Activated naive CD4-positive, alpha-beta T cell treated with anti-CD3 and anti-CD28 coated beads for 36 hours (primary cell): ENCODE measurements at regions not wholly inside any gene's neighbourhood (a gene's known extent, or its start where the extent isn't known, plus 50 kb on each side); places are given as distances from the start of the nearest gene placed in this dataset.
"Not testable (repeated sequence)": the region's sequence is repeated elsewhere in the genome, so short reads cannot be mapped to it uniquely, and the experiment has no call there.

ENCODE experiments used
- CTCF ChIA-PET: fragments of 350-600 bp; sonication (Branson Sonifier 250); formaldehyde crosslinking; loops from one replicate; lab custom pipeline; 2021; ENCODE audit warnings: antibody characterized with exemption; lab: Charles Lee
- DNase-seq: peaks from one replicate; pipeline ENCODE4 v3.0.0-alpha.2; 2020
- H3K27ac Mint-ChIP-seq: one replicate; pipeline ENCODE4 v1.8.0; 2021; ENCODE audit warnings: mild to moderate bottlenecking, mixed read lengths
- H3K27me3 Mint-ChIP-seq: one replicate; pipeline ENCODE4 v1.8.0; 2021; ENCODE audit warnings: low read depth, mixed read lengths
- H3K36me3 Mint-ChIP-seq: one replicate; pipeline ENCODE4 v1.8.0; 2021; ENCODE audit warnings: low read depth, mixed read lengths
- H3K4me1 Mint-ChIP-seq: one replicate; pipeline ENCODE4 v1.8.0; 2021; ENCODE audit warnings: low read depth, mixed read lengths
- H3K4me3 Mint-ChIP-seq: one replicate; pipeline ENCODE4 v1.8.0; 2021; ENCODE audit warnings: mild to moderate bottlenecking, moderate library complexity, mixed read lengths
- H3K9me3 Mint-ChIP-seq: one replicate; pipeline ENCODE4 v1.8.0; 2021; ENCODE audit warnings: mixed read lengths
- intact Hi-C: fragments of 100-400 bp; cut with micrococcal nuclease; formaldehyde crosslinking; loops from one replicate; pipeline ENCODE4 v1.15.1; 2023

GRCh38 chr2:75870133-75870532 lies 159.4 kb upstream of the GCFC2 start:
- CTCF ChIA-PET = interaction anchor here (0.6 to 1.2 kb wide), 2 partner anchors 27 to 1077 kb away, joined by 3 read pairs; no protein-coding TSS in a partner anchor

GRCh38 chr2:75865702-75866101 lies 155.0 kb upstream of the GCFC2 start:
- no peak for DNase-seq
- Mint-ChIP-seq H3K4me1 (no peaks in the 10 kb centered on the region), H3K9me3 (no peaks in the 10 kb centered on the region), H3K36me3 (no peaks in the 10 kb centered on the region), H3K27me3 (peaks cover 5% of the 10 kb centered on the region), H3K27ac (no peak overlapping the region), H3K4me3 (no peak overlapping the region)
- CTCF ChIA-PET = no interaction called here
- intact Hi-C loops = no loop called here

More at GRCh38 chr2:75870133-75870532, 159.4 kb upstream of the GCFC2 start:
- H3K27ac Mint-ChIP-seq = no peak overlapping the region
- intact Hi-C loops = no loop called here
- no peaks in the 10 kb centered on the region for H3K36me3 Mint-ChIP-seq
- no peaks in the 10 kb centered on the region for H3K9me3 Mint-ChIP-seq
- H3K4me3 Mint-ChIP-seq = no peak overlapping the region
- H3K27me3 Mint-ChIP-seq = peaks cover 2% of the 10 kb centered on the region
- DNase-seq = no peak
- no peaks in the 10 kb centered on the region for H3K4me1 Mint-ChIP-seq

DNA sequence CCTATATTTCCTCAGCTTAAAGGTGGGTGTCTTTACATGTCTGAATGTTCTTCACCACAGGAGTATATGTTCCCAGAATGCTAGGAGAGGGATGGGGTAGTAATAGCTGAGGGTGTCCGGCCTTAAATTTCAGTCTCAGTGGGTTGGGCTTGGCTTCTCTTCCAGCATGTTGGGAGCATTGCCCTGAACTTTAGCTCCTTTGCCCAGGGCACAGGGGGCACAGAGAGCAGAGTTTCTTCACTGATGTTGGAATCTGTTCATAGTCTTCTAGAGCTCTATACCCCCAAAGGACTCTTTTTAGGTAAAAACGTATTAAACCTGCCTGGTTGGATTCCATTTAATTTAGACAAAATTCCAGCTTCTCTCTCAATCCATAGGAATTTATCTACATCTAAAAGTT lies 154.4 kb upstream of the GCFC2 start:
- H3K27me3 Mint-ChIP-seq = peaks cover 5% of the 10 kb centered on the region
- H3K36me3 Mint-ChIP-seq = no peaks in the 10 kb centered on the region
- H3K27ac Mint-ChIP-seq = no peak overlapping the region
- intact Hi-C loops = no loop called here
- DNase-seq = no peak
- H3K9me3 Mint-ChIP-seq = no peaks in the 10 kb centered on the region
- no peaks in the 10 kb centered on the region for H3K4me1 Mint-ChIP-seq
- no peak overlapping the region for H3K4me3 Mint-ChIP-seq
- CTCF ChIA-PET = no interaction called here

DNA sequence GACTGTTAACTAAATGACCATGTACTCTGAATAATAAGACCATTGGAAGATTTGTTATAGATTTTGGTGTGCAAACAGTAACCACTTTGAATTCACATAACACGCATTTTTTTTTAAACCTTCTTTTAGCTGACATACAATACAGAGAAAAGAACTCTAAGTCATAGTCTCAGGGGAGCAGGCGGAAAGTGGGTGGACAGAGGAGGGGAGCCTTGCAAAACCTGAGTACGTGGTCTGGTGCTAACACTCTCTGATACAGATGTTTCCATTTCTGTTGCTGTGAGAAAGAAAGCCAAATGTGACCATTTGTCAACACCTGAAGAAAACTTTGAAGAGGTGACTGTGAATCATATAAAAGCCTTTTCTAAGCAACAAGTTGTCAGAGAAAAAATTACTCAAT lies 151.8 kb upstream of the GCFC2 start:
- CTCF ChIA-PET = no interaction called here
- no peak overlapping the region for H3K27ac Mint-ChIP-seq
- H3K27me3 Mint-ChIP-seq = peaks cover 5% of the 10 kb centered on the region
- H3K4me1 Mint-ChIP-seq = no peaks in the 10 kb centered on the region
- no peak overlapping the region for H3K4me3 Mint-ChIP-seq
- no peak for DNase-seq
- no peaks in the 10 kb centered on the region for H3K9me3 Mint-ChIP-seq
- intact Hi-C loops = no loop called here
- H3K36me3 Mint-ChIP-seq = no peaks in the 10 kb centered on the region

DNA sequence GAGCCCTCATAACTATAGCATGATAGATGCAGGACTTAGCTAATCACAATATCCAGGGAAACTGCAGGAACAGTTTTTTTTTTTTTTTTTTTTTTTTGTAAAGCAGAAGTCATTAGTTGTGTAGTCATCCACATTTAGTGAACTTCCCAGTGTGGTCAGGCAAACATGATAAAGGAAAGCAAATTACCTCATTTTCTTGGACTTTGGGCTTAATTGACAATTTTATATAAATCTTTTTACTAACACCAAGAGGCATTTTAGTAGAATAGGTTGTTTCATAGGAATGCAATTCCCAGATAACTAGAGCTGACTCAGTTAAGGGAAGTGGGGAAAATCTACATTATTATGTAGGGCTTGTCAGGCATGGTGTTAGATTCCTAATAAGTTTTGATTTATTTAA lies 142.7 kb upstream of the GCFC2 start:
- CTCF ChIA-PET = no interaction called here
- intact Hi-C loops = no loop called here
- no peak for DNase-seq
- Mint-ChIP-seq H3K4me3 (no peak overlapping the region), H3K4me1 (no peaks in the 10 kb centered on the region), H3K36me3 (no peaks in the 10 kb centered on the region), H3K9me3 (peaks cover 15% of the 10 kb centered on the region), H3K27me3 (peaks cover 10% of the 10 kb centered on the region), H3K27ac (no peak overlapping the region)

- Mint-ChIP-seq H3K4me1 (no peaks in the 10 kb centered on the region), H3K4me3 (no peak overlapping the region), H3K27me3 (peaks cover 10% of the 10 kb centered on the region), H3K27ac (no peak overlapping the region), H3K9me3 (peaks cover 15% of the 10 kb centered on the region), H3K36me3 (no peaks in the 10 kb centered on the region)
- CTCF ChIA-PET = no interaction called here
- no peak for DNase-seq
- intact Hi-C loops = no loop called here
These were observed 141.9 kb upstream of the GCFC2 start for GRCh38 chr2:75852639-75853038.

- Mint-ChIP-seq H3K9me3 (no peaks in the 10 kb centered on the region), H3K27me3 (peaks cover 3% of the 10 kb centered on the region), H3K4me1 (no peaks in the 10 kb centered on the region), H3K27ac (no peak overlapping the region), H3K36me3 (no peaks in the 10 kb centered on the region), H3K4me3 (no peak overlapping the region)
- DNase-seq = no peak
- intact Hi-C loops = no loop called here
- CTCF ChIA-PET = no interaction called here
These were observed 136.0 kb upstream of the GCFC2 start for GRCh38 chr2:75846683-75847190.

DNA sequence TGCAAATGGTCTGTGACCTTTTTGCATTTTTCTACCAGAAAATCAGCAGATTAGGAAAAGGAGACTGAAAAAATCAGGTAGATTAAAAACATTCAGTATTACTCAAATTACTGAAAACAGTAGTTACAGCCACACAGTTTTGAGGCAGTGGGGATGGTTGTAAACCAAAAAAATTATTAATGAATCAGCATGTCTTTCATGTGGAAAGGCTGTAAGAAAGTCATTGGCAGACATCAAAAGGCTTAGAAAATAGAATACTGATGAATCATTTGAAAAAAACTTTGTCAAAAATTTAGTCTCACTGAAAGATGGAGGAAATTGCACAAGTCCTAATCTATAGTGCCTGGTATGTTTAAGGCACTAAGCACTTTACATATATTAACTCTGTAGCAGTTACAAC lies 133.9 kb upstream of the GCFC2 start:
- intact Hi-C loops = no loop called here
- CTCF ChIA-PET = no interaction called here
- Mint-ChIP-seq H3K4me1 (no peaks in the 10 kb centered on the region), H3K27ac (no peak overlapping the region), H3K27me3 (peaks cover 3% of the 10 kb centered on the region), H3K36me3 (no peaks in the 10 kb centered on the region), H3K9me3 (no peaks in the 10 kb centered on the region), H3K4me3 (no peak overlapping the region)
- DNase-seq = no peak

DNA sequence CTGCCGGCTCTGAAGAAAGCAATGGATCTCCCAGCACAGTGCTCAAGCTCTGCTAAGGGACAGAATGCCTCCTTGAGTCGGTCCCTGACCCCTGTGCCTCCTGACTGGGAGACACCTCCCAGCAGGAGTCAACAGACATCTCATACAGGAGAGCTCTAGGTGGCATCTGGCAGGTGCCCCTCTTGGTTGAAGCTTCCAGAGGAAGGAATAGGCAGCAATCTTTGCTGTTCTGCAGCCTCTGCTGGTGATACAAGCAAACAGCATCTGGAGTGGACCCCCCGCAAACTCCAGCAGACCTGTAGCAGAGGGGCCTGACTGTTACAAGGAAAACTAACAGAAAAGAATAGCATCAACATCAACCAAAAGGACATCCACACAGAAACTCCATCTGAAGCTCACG lies 123.9 kb upstream of the GCFC2 start:
- H3K27ac Mint-ChIP-seq, intact Hi-C loops, H3K9me3 Mint-ChIP-seq, DNase-seq, H3K4me3 Mint-ChIP-seq, H3K4me1 Mint-ChIP-seq, H3K36me3 Mint-ChIP-seq, CTCF ChIA-PET: not testable (repeated sequence)
- peaks cover 12% of the 10 kb centered on the region for H3K27me3 Mint-ChIP-seq

DNA sequence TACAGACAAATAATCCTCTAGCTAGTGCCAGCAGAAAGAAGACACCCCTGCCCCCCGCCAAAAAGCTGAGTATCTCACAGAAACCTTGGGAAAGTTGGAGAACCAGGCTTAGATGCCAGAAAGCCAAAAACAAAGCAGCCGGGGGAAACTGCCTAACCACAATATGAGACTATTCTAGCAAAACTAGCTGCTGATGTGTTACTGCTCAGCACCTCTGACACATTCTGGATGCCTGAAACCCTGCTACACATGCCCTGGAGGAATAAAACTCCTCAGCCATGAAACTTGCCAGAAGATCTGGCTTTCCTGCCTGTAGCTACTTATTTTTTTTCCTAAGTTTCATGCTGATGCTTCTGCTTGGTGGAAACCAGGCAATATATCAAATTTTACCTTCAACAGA lies 122.7 kb upstream of the GCFC2 start:
- Mint-ChIP-seq H3K4me1 (no peaks in the 10 kb centered on the region), H3K36me3 (no peaks in the 10 kb centered on the region), H3K27ac (no peak overlapping the region), H3K27me3 (peaks cover 12% of the 10 kb centered on the region), H3K9me3 (peaks cover 2% of the 10 kb centered on the region), H3K4me3 (no peak overlapping the region)
- CTCF ChIA-PET = no interaction called here
- intact Hi-C loops = no loop called here
- DNase-seq = no peak

DNA sequence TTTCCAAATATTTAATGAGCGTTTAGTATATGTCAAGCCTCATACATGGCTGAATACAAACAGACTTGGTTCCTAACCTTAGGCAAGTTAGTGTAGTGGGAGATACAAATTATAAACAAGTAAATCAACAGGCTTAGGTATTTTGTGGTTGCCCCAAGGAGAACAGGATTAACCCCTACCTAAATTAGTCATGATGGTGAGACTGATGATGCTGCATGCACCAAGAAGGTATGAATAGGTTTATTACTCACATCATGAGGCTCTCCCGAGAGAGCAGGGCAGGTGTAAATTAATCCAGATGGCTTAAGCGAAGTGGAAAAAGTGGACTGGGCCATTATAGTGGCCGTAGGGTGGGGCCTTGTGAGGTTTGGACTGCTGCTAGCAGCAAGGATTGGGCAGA lies 118.1 kb upstream of the GCFC2 start:
- Mint-ChIP-seq H3K27me3 (peaks cover 6% of the 10 kb centered on the region), H3K9me3 (peaks cover 10% of the 10 kb centered on the region), H3K4me3 (no peak overlapping the region), H3K27ac (no peak overlapping the region), H3K4me1 (no peaks in the 10 kb centered on the region), H3K36me3 (no peaks in the 10 kb centered on the region)
- no peak for DNase-seq
- CTCF ChIA-PET = no interaction called here
- intact Hi-C loops = no loop called here

GRCh38 chr2:75823515-75823914 lies 112.8 kb upstream of the GCFC2 start:
- peaks cover 10% of the 10 kb centered on the region for H3K9me3 Mint-ChIP-seq
- H3K27ac Mint-ChIP-seq, H3K36me3 Mint-ChIP-seq, H3K4me3 Mint-ChIP-seq, CTCF ChIA-PET, DNase-seq, intact Hi-C loops, H3K4me1 Mint-ChIP-seq: not testable (repeated sequence)
- peaks cover 15% of the 10 kb centered on the region for H3K27me3 Mint-ChIP-seq

- DNase-seq = no peak
- CTCF ChIA-PET = no interaction called here
- Mint-ChIP-seq H3K9me3 (peaks cover 10% of the 10 kb centered on the region), H3K27me3 (peaks cover 19% of the 10 kb centered on the region), H3K4me1 (no peaks in the 10 kb centered on the region), H3K36me3 (no peaks in the 10 kb centered on the region), H3K4me3 (no peak overlapping the region), H3K27ac (no peak overlapping the region)
- intact Hi-C loops = no loop called here
These were observed 111.6 kb upstream of the GCFC2 start for GRCh38 chr2:75822336-75822735.

GRCh38 chr2:75820693-75821092 lies 110.0 kb upstream of the GCFC2 start:
- Mint-ChIP-seq H3K4me1 (no peaks in the 10 kb centered on the region), H3K4me3 (no peak overlapping the region), H3K9me3 (peaks cover 10% of the 10 kb centered on the region), H3K27me3 (peaks cover 17% of the 10 kb centered on the region), H3K27ac (no peak overlapping the region), H3K36me3 (no peaks in the 10 kb centered on the region)
- CTCF ChIA-PET = no interaction called here
- intact Hi-C loops = no loop called here
- DNase-seq = no peak
